NB4 (cell line): ENCODE measurements at regions not wholly inside any gene's neighbourhood (a gene's known extent, or its start where the extent isn't known, plus 50 kb on each side); places are given as distances from the start of the nearest gene placed in this dataset.

Experiments
- DNase-seq: peaks from one replicate; pipeline ENCODE4 v3.0.0; 2010; ENCODE audit warnings: low read depth
- H3K4me3 ChIP-seq: one replicate; pipeline ENCODE4 v1.5.1; 2011; ENCODE audit warnings: mild to moderate bottlenecking, low read depth, low read length, moderate library complexity
- MYC ChIP-seq: IDR thresholded peaks from 2 replicates; pipeline ENCODE4 v1.6.1; 2011; ENCODE audit warnings: low read depth, low read length
- POLR2A ChIP-seq: IDR thresholded peaks from 2 replicates; pipeline ENCODE4 v1.6.1; 2011; ENCODE audit warnings: mild to moderate bottlenecking; ENCODE audit not compliant: insufficient read length; ENCODE audit errors: extremely low read depth
- TF ChIP-seq, protein P1 (sequence below): IDR thresholded peaks from one replicate; pipeline ENCODE4 v1.5.1; 2012; ENCODE audit warnings: low read depth, low read length
- TF ChIP-seq, protein P2 (sequence below): IDR thresholded peaks from 2 replicates; pipeline ENCODE4 v1.6.1; 2011; ENCODE audit warnings: low read depth, low read length

DNA sequence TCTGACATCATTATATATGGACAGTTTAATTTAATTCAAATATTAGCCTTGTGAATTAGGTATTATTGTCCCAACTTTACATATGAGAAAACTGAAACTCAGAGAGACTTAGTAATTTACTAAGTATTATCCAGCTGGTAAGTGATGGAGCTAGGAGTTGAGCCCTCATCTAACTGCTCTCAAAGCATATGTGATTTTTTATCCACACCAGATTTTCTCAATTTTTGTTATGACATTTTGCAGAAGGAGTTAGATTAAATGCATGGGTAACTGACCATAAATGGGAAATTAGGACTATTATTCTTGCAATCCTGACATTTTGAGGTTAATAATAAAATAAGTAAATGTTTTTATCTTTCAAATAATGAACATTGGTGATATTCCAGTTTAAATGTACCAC lies 778.3 kb upstream of the SORCS1 start:
- no peak overlapping the region for H3K4me3 ChIP-seq
- DNase-seq: no peak
- TF ChIP-seq, protein P1, sequence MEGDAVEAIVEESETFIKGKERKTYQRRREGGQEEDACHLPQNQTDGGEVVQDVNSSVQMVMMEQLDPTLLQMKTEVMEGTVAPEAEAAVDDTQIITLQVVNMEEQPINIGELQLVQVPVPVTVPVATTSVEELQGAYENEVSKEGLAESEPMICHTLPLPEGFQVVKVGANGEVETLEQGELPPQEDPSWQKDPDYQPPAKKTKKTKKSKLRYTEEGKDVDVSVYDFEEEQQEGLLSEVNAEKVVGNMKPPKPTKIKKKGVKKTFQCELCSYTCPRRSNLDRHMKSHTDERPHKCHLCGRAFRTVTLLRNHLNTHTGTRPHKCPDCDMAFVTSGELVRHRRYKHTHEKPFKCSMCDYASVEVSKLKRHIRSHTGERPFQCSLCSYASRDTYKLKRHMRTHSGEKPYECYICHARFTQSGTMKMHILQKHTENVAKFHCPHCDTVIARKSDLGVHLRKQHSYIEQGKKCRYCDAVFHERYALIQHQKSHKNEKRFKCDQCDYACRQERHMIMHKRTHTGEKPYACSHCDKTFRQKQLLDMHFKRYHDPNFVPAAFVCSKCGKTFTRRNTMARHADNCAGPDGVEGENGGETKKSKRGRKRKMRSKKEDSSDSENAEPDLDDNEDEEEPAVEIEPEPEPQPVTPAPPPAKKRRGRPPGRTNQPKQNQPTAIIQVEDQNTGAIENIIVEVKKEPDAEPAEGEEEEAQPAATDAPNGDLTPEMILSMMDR: no peak
- TF ChIP-seq, protein P2, sequence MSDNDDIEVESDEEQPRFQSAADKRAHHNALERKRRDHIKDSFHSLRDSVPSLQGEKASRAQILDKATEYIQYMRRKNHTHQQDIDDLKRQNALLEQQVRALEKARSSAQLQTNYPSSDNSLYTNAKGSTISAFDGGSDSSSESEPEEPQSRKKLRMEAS: no peak
- TF ChIP-seq MYC (no peak), POLR2A (no peak)

DNA sequence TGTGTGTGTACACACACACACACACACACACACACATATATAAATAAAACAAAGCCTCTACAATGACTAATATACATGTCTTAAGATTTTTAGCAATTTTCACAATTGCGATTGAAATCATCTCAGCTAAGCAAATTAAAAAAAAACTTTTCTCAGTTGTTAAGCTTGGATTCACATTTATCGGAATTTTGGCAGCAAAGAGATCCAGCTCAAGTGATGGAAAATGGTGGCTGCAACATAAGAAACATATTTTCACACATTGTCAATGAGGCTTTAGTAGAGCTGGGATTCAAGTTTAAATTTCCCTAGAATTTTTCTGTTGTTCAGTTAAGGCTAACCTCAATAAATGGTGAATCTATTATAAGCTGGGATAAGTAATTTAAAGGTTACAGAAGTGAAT lies 768.6 kb upstream of the SORCS1 start:
- no peak for DNase-seq
- H3K4me3 ChIP-seq: no peak overlapping the region
- no peak for TF ChIP-seq POLR2A
- TF ChIP-seq, protein P2: no peak
- TF ChIP-seq, protein P1: no peak
- no peak for TF ChIP-seq MYC

DNA sequence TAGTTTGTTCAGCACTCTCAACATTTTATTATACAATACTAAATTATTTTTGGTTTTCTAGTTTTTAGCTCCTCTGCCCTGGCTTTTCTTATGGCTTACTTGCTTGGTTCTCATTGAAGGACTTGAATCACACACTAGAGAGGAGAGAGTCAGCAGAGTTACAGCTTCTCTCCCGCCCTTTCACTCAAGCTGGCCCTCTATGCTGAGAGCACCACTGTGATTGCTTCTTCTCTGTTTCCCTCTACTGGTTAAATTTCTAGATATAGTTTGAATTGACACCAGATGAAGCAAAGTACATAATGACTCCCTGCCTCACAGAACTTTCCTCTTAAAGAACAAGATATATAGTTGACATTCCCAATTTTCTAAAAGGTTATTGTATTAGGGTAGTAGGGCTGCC lies 767.3 kb upstream of the SORCS1 start:
- no peak for DNase-seq
- TF ChIP-seq, protein P2: no peak
- TF ChIP-seq POLR2A (no peak), MYC (no peak)
- TF ChIP-seq, protein P1: no peak
- no peak overlapping the region for H3K4me3 ChIP-seq

DNA sequence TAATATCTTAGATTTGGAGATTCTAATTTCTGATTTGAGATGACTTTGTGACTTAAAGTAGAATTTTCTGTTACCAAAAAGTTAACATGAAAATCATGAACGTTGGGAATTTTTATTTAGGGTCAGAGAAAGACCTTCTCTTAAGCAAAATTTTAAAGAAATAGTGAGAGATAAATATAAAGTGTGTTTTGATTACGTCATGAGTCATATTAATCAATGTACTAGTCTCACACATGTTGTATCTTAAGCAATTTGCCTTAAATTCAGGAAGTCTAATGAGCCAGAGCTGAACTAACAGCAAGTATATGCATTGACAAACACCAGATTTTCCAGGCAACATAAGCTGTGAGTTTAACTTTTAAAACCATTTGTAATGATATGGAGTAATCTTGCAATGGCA lies 765.5 kb upstream of the SORCS1 start:
- TF ChIP-seq MYC: no peak
- TF ChIP-seq POLR2A: no peak
- TF ChIP-seq, protein P1: no peak
- TF ChIP-seq, protein P2: no peak
- H3K4me3 ChIP-seq: no peak overlapping the region
- DNase-seq: no peak

DNA sequence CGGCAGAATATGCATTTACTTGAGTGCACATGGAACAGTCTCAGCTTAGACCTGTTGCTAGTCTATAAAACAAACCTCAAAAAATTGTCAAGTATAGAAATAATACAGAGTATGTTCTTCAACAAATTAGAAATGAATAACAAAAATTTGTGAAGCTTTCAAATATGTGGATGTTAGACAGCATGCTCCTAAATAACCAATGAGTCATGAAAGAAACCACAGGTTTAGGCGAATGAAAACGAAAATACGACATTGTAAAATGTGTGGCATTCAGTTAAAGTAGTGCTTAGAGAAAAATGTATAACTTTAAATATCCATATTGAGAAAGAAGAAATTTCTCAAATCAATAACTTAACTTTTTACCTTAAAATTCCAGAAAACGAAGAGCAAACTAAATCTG lies 760.0 kb upstream of the SORCS1 start:
- no peak overlapping the region for H3K4me3 ChIP-seq
- no peak for DNase-seq

More for the DNA sequence above, 760.0 kb upstream of the SORCS1 start:
- TF ChIP-seq, protein P1: no peak
- TF ChIP-seq POLR2A (no peak), MYC (no peak)
- TF ChIP-seq, protein P2: no peak
